ENCODE measurements at regions not wholly inside any gene's neighbourhood (a gene's known extent, or its start where the extent isn't known, plus 50 kb on each side); places are given as distances from the start of the nearest gene placed in this dataset.

DNA sequence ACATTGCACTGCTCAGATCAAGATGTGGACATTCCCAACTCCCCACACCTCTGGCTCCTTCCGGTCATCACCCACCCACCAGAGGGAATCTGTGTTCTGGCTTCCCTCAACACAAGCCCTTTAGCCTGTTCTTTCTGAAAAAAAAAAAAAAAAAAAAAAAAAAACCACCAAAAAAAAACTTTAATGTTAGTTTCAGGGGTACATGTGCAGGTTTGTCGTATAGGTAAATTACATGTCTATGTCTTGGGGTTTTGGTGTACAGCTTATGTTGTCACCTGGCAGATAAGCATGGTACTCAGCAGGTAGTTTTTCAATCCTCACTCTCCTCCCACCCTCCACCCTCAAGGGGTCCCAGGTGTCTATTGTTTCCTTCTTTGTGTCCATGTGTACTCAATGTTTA lies 135.8 kb upstream of the FOXA2 start:
- Histone ChIP-seq H3K4me1 (no peaks in the 10 kb centered on the region), H3K9me3 (ENCODE audit: control insufficient read depth, low read length) (no peaks in the 10 kb centered on the region), H3K9ac (no peak overlapping the region), H3K36me3 (ENCODE audit: control insufficient read depth, insufficient read depth, low read length) (no peaks in the 10 kb centered on the region), H3K27me3 (ENCODE audit: control insufficient read depth, insufficient read depth, low read length) (no peaks in the 10 kb centered on the region), H3K4me2 (ENCODE audit: low read length) (no peak overlapping the region), H3K27ac (no peak overlapping the region), H3K4me3 (ENCODE audit: low read depth, low read length) (no peak overlapping the region), H3K79me2 (no peaks in the 10 kb centered on the region), H2AFZ (no peak overlapping the region)
- TF ChIP-seq, protein P1, sequence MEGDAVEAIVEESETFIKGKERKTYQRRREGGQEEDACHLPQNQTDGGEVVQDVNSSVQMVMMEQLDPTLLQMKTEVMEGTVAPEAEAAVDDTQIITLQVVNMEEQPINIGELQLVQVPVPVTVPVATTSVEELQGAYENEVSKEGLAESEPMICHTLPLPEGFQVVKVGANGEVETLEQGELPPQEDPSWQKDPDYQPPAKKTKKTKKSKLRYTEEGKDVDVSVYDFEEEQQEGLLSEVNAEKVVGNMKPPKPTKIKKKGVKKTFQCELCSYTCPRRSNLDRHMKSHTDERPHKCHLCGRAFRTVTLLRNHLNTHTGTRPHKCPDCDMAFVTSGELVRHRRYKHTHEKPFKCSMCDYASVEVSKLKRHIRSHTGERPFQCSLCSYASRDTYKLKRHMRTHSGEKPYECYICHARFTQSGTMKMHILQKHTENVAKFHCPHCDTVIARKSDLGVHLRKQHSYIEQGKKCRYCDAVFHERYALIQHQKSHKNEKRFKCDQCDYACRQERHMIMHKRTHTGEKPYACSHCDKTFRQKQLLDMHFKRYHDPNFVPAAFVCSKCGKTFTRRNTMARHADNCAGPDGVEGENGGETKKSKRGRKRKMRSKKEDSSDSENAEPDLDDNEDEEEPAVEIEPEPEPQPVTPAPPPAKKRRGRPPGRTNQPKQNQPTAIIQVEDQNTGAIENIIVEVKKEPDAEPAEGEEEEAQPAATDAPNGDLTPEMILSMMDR (IDR thresholded peaks at IDR 0.05), result no peak

DNA sequence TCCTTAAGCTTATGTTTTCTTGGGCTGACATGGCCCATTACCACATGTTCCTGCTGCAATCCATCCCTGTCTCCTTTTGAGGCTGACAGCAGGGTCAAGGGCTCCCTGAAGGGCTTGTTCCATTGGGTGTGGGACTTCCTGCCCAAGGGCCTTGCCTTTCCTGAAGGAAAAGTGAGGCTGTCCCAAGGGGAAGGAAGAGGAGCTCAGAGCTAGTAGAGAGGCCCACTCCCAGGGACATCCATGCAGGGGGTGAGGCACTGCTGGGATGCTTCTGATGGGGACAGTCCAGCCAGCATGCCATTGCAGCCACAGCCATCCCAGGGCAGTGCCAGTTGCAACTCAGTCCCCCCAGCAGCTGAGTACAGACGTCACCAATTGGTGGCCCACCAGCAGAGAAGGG lies 138.4 kb upstream of the FOXA2 start:
- TF ChIP-seq, protein P1 (IDR thresholded peaks at IDR 0.05), result no peak
- Histone ChIP-seq H3K27me3 (ENCODE audit: control insufficient read depth, insufficient read depth, low read length) (no peaks in the 10 kb centered on the region), H3K4me3 (ENCODE audit: low read depth, low read length) (no peak overlapping the region), H2AFZ (no peak overlapping the region), H3K27ac (no peak overlapping the region), H3K9ac (no peak overlapping the region), H3K4me1 (no peaks in the 10 kb centered on the region), H3K79me2 (no peaks in the 10 kb centered on the region), H3K4me2 (ENCODE audit: low read length) (no peak overlapping the region), H3K9me3 (ENCODE audit: control insufficient read depth, low read length) (no peaks in the 10 kb centered on the region), H3K36me3 (ENCODE audit: control insufficient read depth, insufficient read depth, low read length) (no peaks in the 10 kb centered on the region)

GRCh38 chr20:22723659-22724058 lies 139.3 kb upstream of the FOXA2 start:
- TF ChIP-seq, protein P1 (IDR thresholded peaks at IDR 0.05), result no peak
- Histone ChIP-seq H3K27me3 (ENCODE audit: control insufficient read depth, insufficient read depth, low read length) (no peaks in the 10 kb centered on the region), H3K27ac (no peak overlapping the region), H3K36me3 (ENCODE audit: control insufficient read depth, insufficient read depth, low read length) (no peaks in the 10 kb centered on the region), H3K9ac (no peak overlapping the region), H3K79me2 (no peaks in the 10 kb centered on the region), H3K4me3 (ENCODE audit: low read depth, low read length) (no peak overlapping the region), H3K9me3 (ENCODE audit: control insufficient read depth, low read length) (no peaks in the 10 kb centered on the region), H3K4me2 (ENCODE audit: low read length) (no peak overlapping the region), H2AFZ (no peak overlapping the region), H3K4me1 (no peaks in the 10 kb centered on the region)

- TF ChIP-seq, protein P1 (IDR thresholded peaks at IDR 0.05), result no peak
- Histone ChIP-seq H3K79me2 (no peaks in the 10 kb centered on the region), H3K4me2 (ENCODE audit: low read length) (no peak overlapping the region), H2AFZ (no peak overlapping the region), H3K27me3 (ENCODE audit: control insufficient read depth, insufficient read depth, low read length) (no peaks in the 10 kb centered on the region), H3K27ac (no peak overlapping the region), H3K9ac (no peak overlapping the region), H3K4me3 (ENCODE audit: low read depth, low read length) (no peak overlapping the region), H3K4me1 (no peaks in the 10 kb centered on the region), H3K36me3 (ENCODE audit: control insufficient read depth, insufficient read depth, low read length) (no peaks in the 10 kb centered on the region), H3K9me3 (ENCODE audit: control insufficient read depth, low read length) (no peaks in the 10 kb centered on the region)
These were observed 143.9 kb upstream of the FOXA2 start for GRCh38 chr20:22728146-22728745.

DNA sequence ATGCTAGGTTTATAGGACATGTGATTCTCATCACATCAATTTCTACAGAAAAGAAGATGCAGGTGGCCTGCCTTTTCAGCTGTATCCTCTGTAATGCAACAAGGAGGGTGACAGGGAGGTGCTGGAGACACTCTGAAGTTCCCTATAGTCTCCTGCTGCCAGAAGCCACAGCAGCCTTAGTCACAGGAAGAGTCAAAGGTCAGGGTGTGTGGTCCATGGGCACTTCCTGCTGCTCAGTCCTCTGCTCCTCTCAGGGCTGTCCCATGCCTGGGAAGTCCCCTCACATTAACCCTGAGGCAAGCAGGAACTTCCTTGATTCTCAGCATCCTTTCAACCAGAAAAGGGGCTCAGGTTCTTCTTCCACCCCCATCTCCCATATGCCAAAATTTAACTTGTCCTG lies 144.8 kb upstream of the FOXA2 start:
- H3K4me1 ChIP-seq, result no peaks in the 10 kb centered on the region
- H3K4me2 ChIP-seq (ENCODE audit: low read length), result no peak overlapping the region
- H3K27ac ChIP-seq, result no peak overlapping the region
- H3K9ac ChIP-seq, result no peak overlapping the region
- H3K79me2 ChIP-seq, result no peaks in the 10 kb centered on the region
- no peaks in the 10 kb centered on the region for H3K27me3 ChIP-seq (ENCODE audit: control insufficient read depth, insufficient read depth, low read length)
- no peak overlapping the region for H3K4me3 ChIP-seq (ENCODE audit: low read depth, low read length)
- H3K36me3 ChIP-seq (ENCODE audit: control insufficient read depth, insufficient read depth, low read length), result no peaks in the 10 kb centered on the region
- no peaks in the 10 kb centered on the region for H3K9me3 ChIP-seq (ENCODE audit: control insufficient read depth, low read length)
- TF ChIP-seq, protein P1 (IDR thresholded peaks at IDR 0.05), result no peak
- H2AFZ ChIP-seq, result no peak overlapping the region
